ENCODE measurements at regions not wholly inside any gene's neighbourhood (a gene's known extent, or its start where the extent isn't known, plus 50 kb on each side); places are given as distances from the start of the nearest gene placed in this dataset.

DNA sequence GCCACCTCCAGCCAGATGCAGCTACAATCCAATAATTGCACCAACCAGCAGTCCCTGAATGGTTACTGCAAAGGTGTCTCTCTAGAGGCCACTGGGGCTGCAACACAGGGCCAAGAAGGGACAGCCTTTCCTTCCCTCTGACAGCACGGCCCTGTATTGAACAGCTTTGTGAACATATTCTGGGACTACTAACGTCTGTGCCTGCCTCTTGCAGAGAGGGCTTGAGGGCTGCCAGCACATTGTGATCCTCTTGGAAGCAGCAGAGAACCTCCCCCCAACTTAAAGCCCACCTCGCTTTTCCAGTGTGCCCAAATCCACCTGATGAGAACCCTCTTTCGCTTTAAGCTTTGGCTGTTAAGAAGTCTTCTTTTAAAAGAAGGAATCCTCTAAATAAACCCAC lies 415.9 kb downstream of the RPS24 start:
- H3K9me3 Mint-ChIP-seq (ENCODE audit: low read depth, unreplicated experiment) = no peaks in the 10 kb centered on the region
- no TSS peak for BruUV-seq (replicated peaks)
- CTCF ChIA-PET = interaction anchor here (2.4 kb wide), 1 partner anchor 9 kb away, joined by 9 read pairs; no protein-coding TSS in a partner anchor
- H3K27me3 Mint-ChIP-seq (ENCODE audit: unreplicated experiment) = peaks cover 99% of the 10 kb centered on the region
- TF ChIP-seq, protein P1, sequence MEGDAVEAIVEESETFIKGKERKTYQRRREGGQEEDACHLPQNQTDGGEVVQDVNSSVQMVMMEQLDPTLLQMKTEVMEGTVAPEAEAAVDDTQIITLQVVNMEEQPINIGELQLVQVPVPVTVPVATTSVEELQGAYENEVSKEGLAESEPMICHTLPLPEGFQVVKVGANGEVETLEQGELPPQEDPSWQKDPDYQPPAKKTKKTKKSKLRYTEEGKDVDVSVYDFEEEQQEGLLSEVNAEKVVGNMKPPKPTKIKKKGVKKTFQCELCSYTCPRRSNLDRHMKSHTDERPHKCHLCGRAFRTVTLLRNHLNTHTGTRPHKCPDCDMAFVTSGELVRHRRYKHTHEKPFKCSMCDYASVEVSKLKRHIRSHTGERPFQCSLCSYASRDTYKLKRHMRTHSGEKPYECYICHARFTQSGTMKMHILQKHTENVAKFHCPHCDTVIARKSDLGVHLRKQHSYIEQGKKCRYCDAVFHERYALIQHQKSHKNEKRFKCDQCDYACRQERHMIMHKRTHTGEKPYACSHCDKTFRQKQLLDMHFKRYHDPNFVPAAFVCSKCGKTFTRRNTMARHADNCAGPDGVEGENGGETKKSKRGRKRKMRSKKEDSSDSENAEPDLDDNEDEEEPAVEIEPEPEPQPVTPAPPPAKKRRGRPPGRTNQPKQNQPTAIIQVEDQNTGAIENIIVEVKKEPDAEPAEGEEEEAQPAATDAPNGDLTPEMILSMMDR (IDR thresholded peaks at IDR 0.05; ENCODE audit: unreplicated experiment) = no peak
- intact Hi-C loops (cut with micrococcal nuclease; ENCODE audit: unreplicated experiment) = no loop called here
- no peaks in the 10 kb centered on the region for H3K36me3 Mint-ChIP-seq (ENCODE audit: insufficient read depth, unreplicated experiment)
- no peak overlapping the region for H3K4me3 Mint-ChIP-seq (ENCODE audit: low read depth, unreplicated experiment)
- no peak for DNase-seq
- H3K4me1 Mint-ChIP-seq (ENCODE audit: low read depth, unreplicated experiment) = no peaks in the 10 kb centered on the region
- no peak overlapping the region for H3K27ac Mint-ChIP-seq (ENCODE audit: unreplicated experiment)

DNA sequence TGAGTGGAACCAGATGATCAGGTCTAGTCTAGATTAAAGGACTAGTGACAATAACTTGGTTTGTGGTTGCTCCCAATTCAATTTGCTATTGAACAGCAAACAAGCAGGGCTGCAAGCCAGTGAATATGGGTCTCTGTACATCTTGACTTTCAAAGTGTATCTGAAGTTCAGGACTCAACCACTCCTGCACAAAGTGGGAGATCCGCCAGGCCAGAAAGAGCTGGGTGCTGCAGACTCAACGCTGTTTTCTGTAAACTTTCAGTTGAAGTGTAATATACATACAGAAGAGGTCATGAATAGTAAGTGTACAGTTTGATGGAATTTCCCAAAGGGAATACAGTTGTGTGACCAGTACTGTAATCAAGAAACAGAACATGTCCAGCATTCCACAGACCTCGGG lies 416.6 kb downstream of the RPS24 start:
- CTCF ChIA-PET = interaction anchor here (0.7 to 2.4 kb wide), 2 partner anchors 8 to 630 kb away, joined by 3 to 9 read pairs; no protein-coding TSS in a partner anchor
- Mint-ChIP-seq H3K27ac (ENCODE audit: unreplicated experiment) (no peak overlapping the region), H3K36me3 (ENCODE audit: insufficient read depth, unreplicated experiment) (no peaks in the 10 kb centered on the region), H3K4me1 (ENCODE audit: low read depth, unreplicated experiment) (no peaks in the 10 kb centered on the region), H3K9me3 (ENCODE audit: low read depth, unreplicated experiment) (no peaks in the 10 kb centered on the region), H3K4me3 (ENCODE audit: low read depth, unreplicated experiment) (no peak overlapping the region), H3K27me3 (ENCODE audit: unreplicated experiment) (peaks cover 100% of the 10 kb centered on the region)
- no TSS peak for BruUV-seq (replicated peaks)
- TF ChIP-seq, protein P1 (IDR thresholded peaks at IDR 0.05; ENCODE audit: unreplicated experiment) = no peak
- no peak for DNase-seq
- intact Hi-C loops (cut with micrococcal nuclease; ENCODE audit: unreplicated experiment) = no loop called here

GRCh38 chr10:78450807-78451485 lies 417.3 kb downstream of the RPS24 start:
- CTCF ChIA-PET = interaction anchor here (0.7 kb wide), 1 partner anchor 629 kb away, joined by 3 read pairs; no protein-coding TSS in a partner anchor
- no TSS peak for BruUV-seq (replicated peaks)
- TF ChIP-seq, protein P1 (IDR thresholded peaks at IDR 0.05; ENCODE audit: unreplicated experiment) = no peak
- Mint-ChIP-seq H3K9me3 (ENCODE audit: low read depth, unreplicated experiment) (no peaks in the 10 kb centered on the region), H3K27me3 (ENCODE audit: unreplicated experiment) (peaks cover 100% of the 10 kb centered on the region), H3K4me1 (ENCODE audit: low read depth, unreplicated experiment) (no peaks in the 10 kb centered on the region), H3K4me3 (ENCODE audit: low read depth, unreplicated experiment) (no peak overlapping the region), H3K36me3 (ENCODE audit: insufficient read depth, unreplicated experiment) (no peaks in the 10 kb centered on the region), H3K27ac (ENCODE audit: unreplicated experiment) (no peak overlapping the region)
- intact Hi-C loops (cut with micrococcal nuclease; ENCODE audit: unreplicated experiment) = no loop called here
- DNase-seq = no peak

- H3K4me1 Mint-ChIP-seq (ENCODE audit: low read depth, unreplicated experiment) = no peaks in the 10 kb centered on the region
- no TSS peak for BruUV-seq (replicated peaks)
- no peak overlapping the region for H3K4me3 Mint-ChIP-seq (ENCODE audit: low read depth, unreplicated experiment)
- H3K36me3 Mint-ChIP-seq (ENCODE audit: insufficient read depth, unreplicated experiment) = no peaks in the 10 kb centered on the region
- TF ChIP-seq, protein P1 (IDR thresholded peaks at IDR 0.05; ENCODE audit: unreplicated experiment) = no peak
- H3K27ac Mint-ChIP-seq (ENCODE audit: unreplicated experiment) = no peak overlapping the region
- peaks cover 100% of the 10 kb centered on the region for H3K27me3 Mint-ChIP-seq (ENCODE audit: unreplicated experiment)
- intact Hi-C loops (cut with micrococcal nuclease; ENCODE audit: unreplicated experiment) = no loop called here
- no peaks in the 10 kb centered on the region for H3K9me3 Mint-ChIP-seq (ENCODE audit: low read depth, unreplicated experiment)
- no peak for DNase-seq
- CTCF ChIA-PET = no interaction called here
Observed at GRCh38 chr10:78451592-78451991, 417.9 kb downstream of the RPS24 start.
